ENCODE measurements at regions not wholly inside any gene's neighbourhood (a gene's known extent, or its start where the extent isn't known, plus 50 kb on each side); places are given as distances from the start of the nearest gene placed in this dataset.

DNA sequence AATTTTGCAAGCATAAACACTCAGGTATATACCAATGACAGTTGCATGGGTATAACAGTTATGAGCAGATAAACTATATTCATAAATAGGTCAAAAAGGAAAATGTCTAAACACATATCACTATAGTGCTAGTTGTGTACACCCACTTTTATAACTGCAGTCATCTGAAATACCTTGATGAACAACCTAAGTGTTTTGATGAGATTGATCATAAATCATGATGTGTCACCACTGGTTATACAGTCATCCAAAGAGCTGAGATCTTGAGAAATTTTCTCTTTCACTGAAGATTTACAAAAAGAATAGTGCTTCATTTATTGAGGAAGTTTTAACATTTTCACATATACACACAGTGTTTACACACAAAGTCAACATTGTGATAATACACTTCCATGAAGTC lies 78.6 kb upstream of the SLC25A13 start:
- Mint-ChIP-seq H3K9me3 (peaks cover 9% of the 10 kb centered on the region), H3K4me1 (peaks cover 12% of the 10 kb centered on the region), H3K4me3 (no peak overlapping the region), H3K27me3 (ENCODE audit: low read depth) (peaks cover 10% of the 10 kb centered on the region; the same call in 1 of the 2 replicates), H3K36me3 (no peaks in the 10 kb centered on the region), H3K27ac (no peak overlapping the region)
- no peak for ATAC-seq
- no peak for DNase-seq (ENCODE audit: low spot score)
- CTCF ChIA-PET: no interaction called here
- POLR2A ChIA-PET: no interaction called here
- TF ChIP-seq ZNF423 (CRISPR knock-in tag; IDR thresholded peaks at IDR 0.05) (no peak), NFATC4 (CRISPR knock-in tag; IDR thresholded peaks at IDR 0.05) (no peak), GTF2I (CRISPR knock-in tag; conservative IDR thresholded peaks at IDR 0.05) (no peak), ELF4 (CRISPR knock-in tag; IDR thresholded peaks at IDR 0.05; ENCODE audit: low read depth) (no peak), TP53 (CRISPR knock-in tag; IDR thresholded peaks at IDR 0.05) (no peak), FOXK1 (CRISPR knock-in tag; IDR thresholded peaks at IDR 0.05) (no peak), NFYB (CRISPR knock-in tag; conservative IDR thresholded peaks at IDR 0.05; ENCODE audit: low read depth) (no peak), GABPB1 (CRISPR knock-in tag; IDR thresholded peaks at IDR 0.05) (no peak), SP1 (CRISPR knock-in tag; conservative IDR thresholded peaks at IDR 0.05) (no peak), ZNF138 (CRISPR knock-in tag; conservative IDR thresholded peaks at IDR 0.05) (no peak), RORB (CRISPR knock-in tag; IDR thresholded peaks at IDR 0.05) (no peak), NR1H2 (CRISPR knock-in tag; IDR thresholded peaks at IDR 0.05) (no peak), CBFB (CRISPR knock-in tag; IDR thresholded peaks at IDR 0.05; ENCODE audit: low read depth) (no peak)
- TF ChIP-seq, protein P1, sequence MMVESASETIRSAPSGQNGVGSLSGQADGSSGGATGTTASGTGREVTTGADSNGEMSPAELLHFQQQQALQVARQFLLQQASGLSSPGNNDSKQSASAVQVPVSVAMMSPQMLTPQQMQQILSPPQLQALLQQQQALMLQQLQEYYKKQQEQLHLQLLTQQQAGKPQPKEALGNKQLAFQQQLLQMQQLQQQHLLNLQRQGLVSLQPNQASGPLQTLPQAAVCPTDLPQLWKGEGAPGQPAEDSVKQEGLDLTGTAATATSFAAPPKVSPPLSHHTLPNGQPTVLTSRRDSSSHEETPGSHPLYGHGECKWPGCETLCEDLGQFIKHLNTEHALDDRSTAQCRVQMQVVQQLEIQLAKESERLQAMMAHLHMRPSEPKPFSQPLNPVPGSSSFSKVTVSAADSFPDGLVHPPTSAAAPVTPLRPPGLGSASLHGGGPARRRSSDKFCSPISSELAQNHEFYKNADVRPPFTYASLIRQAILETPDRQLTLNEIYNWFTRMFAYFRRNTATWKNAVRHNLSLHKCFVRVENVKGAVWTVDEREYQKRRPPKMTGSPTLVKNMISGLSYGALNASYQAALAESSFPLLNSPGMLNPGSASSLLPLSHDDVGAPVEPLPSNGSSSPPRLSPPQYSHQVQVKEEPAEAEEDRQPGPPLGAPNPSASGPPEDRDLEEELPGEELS (CRISPR knock-in tag; IDR thresholded peaks at IDR 0.05): no peak
- TF ChIP-seq, protein P2, sequence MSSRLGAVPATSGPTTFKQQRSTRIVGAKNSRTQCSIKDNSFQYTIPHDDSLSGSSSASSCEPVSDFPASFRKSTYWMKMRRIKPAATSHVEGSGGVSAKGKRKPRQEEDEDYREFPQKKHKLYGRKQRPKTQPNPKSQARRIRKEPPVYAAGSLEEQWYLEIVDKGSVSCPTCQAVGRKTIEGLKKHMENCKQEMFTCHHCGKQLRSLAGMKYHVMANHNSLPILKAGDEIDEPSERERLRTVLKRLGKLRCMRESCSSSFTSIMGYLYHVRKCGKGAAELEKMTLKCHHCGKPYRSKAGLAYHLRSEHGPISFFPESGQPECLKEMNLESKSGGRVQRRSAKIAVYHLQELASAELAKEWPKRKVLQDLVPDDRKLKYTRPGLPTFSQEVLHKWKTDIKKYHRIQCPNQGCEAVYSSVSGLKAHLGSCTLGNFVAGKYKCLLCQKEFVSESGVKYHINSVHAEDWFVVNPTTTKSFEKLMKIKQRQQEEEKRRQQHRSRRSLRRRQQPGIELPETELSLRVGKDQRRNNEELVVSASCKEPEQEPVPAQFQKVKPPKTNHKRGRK (CRISPR knock-in tag; IDR thresholded peaks at IDR 0.05; ENCODE audit: borderline replicate concordance): no peak
- TF ChIP-seq, protein P3, sequence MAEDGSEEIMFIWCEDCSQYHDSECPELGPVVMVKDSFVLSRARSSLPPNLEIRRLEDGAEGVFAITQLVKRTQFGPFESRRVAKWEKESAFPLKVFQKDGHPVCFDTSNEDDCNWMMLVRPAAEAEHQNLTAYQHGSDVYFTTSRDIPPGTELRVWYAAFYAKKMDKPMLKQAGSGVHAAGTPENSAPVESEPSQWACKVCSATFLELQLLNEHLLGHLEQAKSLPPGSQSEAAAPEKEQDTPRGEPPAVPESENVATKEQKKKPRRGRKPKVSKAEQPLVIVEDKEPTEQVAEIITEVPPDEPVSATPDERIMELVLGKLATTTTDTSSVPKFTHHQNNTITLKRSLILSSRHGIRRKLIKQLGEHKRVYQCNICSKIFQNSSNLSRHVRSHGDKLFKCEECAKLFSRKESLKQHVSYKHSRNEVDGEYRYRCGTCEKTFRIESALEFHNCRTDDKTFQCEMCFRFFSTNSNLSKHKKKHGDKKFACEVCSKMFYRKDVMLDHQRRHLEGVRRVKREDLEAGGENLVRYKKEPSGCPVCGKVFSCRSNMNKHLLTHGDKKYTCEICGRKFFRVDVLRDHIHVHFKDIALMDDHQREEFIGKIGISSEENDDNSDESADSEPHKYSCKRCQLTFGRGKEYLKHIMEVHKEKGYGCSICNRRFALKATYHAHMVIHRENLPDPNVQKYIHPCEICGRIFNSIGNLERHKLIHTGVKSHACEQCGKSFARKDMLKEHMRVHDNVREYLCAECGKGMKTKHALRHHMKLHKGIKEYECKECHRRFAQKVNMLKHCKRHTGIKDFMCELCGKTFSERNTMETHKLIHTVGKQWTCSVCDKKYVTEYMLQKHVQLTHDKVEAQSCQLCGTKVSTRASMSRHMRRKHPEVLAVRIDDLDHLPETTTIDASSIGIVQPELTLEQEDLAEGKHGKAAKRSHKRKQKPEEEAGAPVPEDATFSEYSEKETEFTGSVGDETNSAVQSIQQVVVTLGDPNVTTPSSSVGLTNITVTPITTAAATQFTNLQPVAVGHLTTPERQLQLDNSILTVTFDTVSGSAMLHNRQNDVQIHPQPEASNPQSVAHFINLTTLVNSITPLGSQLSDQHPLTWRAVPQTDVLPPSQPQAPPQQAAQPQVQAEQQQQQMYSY (CRISPR knock-in tag; IDR thresholded peaks at IDR 0.05): no peak
- TF ChIP-seq, protein P4, sequence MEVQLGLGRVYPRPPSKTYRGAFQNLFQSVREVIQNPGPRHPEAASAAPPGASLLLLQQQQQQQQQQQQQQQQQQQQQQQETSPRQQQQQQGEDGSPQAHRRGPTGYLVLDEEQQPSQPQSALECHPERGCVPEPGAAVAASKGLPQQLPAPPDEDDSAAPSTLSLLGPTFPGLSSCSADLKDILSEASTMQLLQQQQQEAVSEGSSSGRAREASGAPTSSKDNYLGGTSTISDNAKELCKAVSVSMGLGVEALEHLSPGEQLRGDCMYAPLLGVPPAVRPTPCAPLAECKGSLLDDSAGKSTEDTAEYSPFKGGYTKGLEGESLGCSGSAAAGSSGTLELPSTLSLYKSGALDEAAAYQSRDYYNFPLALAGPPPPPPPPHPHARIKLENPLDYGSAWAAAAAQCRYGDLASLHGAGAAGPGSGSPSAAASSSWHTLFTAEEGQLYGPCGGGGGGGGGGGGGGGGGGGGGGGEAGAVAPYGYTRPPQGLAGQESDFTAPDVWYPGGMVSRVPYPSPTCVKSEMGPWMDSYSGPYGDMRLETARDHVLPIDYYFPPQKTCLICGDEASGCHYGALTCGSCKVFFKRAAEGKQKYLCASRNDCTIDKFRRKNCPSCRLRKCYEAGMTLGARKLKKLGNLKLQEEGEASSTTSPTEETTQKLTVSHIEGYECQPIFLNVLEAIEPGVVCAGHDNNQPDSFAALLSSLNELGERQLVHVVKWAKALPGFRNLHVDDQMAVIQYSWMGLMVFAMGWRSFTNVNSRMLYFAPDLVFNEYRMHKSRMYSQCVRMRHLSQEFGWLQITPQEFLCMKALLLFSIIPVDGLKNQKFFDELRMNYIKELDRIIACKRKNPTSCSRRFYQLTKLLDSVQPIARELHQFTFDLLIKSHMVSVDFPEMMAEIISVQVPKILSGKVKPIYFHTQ (CRISPR knock-in tag; IDR thresholded peaks at IDR 0.05): no peak
- TF ChIP-seq, protein P5, sequence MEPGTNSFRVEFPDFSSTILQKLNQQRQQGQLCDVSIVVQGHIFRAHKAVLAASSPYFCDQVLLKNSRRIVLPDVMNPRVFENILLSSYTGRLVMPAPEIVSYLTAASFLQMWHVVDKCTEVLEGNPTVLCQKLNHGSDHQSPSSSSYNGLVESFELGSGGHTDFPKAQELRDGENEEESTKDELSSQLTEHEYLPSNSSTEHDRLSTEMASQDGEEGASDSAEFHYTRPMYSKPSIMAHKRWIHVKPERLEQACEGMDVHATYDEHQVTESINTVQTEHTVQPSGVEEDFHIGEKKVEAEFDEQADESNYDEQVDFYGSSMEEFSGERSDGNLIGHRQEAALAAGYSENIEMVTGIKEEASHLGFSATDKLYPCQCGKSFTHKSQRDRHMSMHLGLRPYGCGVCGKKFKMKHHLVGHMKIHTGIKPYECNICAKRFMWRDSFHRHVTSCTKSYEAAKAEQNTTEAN (CRISPR knock-in tag; IDR thresholded peaks at IDR 0.05): no peak
